ENCODE measurements at regions not wholly inside any gene's neighbourhood (a gene's known extent, or its start where the extent isn't known, plus 50 kb on each side); places are given as distances from the start of the nearest gene placed in this dataset.

- H3K27ac Mint-ChIP-seq = no peak overlapping the region
- no peak for DNase-seq
- H3K4me1 Mint-ChIP-seq = peaks cover 12% of the 10 kb centered on the region
- H3K9me3 Mint-ChIP-seq = no peaks in the 10 kb centered on the region
- no peaks in the 10 kb centered on the region for H3K27me3 Mint-ChIP-seq
- no peak overlapping the region for H3K4me3 Mint-ChIP-seq
- POLR2A ChIA-PET = no interaction called here
- peaks cover 15% of the 10 kb centered on the region for H3K36me3 Mint-ChIP-seq
- no peak for ATAC-seq (ENCODE audit: low read depth)
These were observed 78.1 kb upstream of the PLAC8 start for GRCh38 chr4:83192634-83193033.

- POLR2A ChIA-PET = no interaction called here
- no peak overlapping the region for H3K27ac Mint-ChIP-seq
- peaks cover 6% of the 10 kb centered on the region for H3K4me1 Mint-ChIP-seq
- H3K9me3 Mint-ChIP-seq = no peaks in the 10 kb centered on the region
- peaks cover 10% of the 10 kb centered on the region for H3K36me3 Mint-ChIP-seq
- no peak overlapping the region for H3K4me3 Mint-ChIP-seq
- no peak for DNase-seq
- ATAC-seq (ENCODE audit: low read depth) = no peak
- H3K27me3 Mint-ChIP-seq = no peaks in the 10 kb centered on the region
These were observed 76.5 kb upstream of the PLAC8 start for GRCh38 chr4:83191026-83191425.

- POLR2A ChIA-PET = no interaction called here
- ATAC-seq (ENCODE audit: low read depth) = no peak
- H3K4me3 Mint-ChIP-seq = no peak overlapping the region
- no peak overlapping the region for H3K27ac Mint-ChIP-seq
- H3K9me3 Mint-ChIP-seq = no peaks in the 10 kb centered on the region
- H3K27me3 Mint-ChIP-seq = no peaks in the 10 kb centered on the region
- peaks cover 6% of the 10 kb centered on the region for H3K4me1 Mint-ChIP-seq
- DNase-seq = no peak
- H3K36me3 Mint-ChIP-seq = peaks cover 8% of the 10 kb centered on the region
These were observed 75.2 kb upstream of the PLAC8 start for GRCh38 chr4:83189631-83190136.

- H3K4me3 Mint-ChIP-seq = no peak overlapping the region
- DNase-seq = no peak
- no peaks in the 10 kb centered on the region for H3K27me3 Mint-ChIP-seq
- H3K27ac Mint-ChIP-seq = no peak overlapping the region
- H3K4me1 Mint-ChIP-seq = peaks cover 5% of the 10 kb centered on the region
- ATAC-seq (ENCODE audit: low read depth) = no peak
- POLR2A ChIA-PET = no interaction called here
- H3K9me3 Mint-ChIP-seq = peaks cover 3% of the 10 kb centered on the region
- peaks cover 7% of the 10 kb centered on the region for H3K36me3 Mint-ChIP-seq
These were observed 66.0 kb upstream of the PLAC8 start for GRCh38 chr4:83180431-83180968.

- H3K27me3 Mint-ChIP-seq = no peaks in the 10 kb centered on the region
- H3K27ac Mint-ChIP-seq = no peak overlapping the region
- peaks cover 7% of the 10 kb centered on the region for H3K9me3 Mint-ChIP-seq
- POLR2A ChIA-PET = no interaction called here
- peaks cover 5% of the 10 kb centered on the region for H3K4me1 Mint-ChIP-seq
- no peak for DNase-seq
- ATAC-seq (ENCODE audit: low read depth) = no peak
- H3K36me3 Mint-ChIP-seq = peaks cover 11% of the 10 kb centered on the region
- H3K4me3 Mint-ChIP-seq = no peak overlapping the region
These were observed 64.7 kb upstream of the PLAC8 start for GRCh38 chr4:83179205-83179604.

GRCh38 chr4:83178029-83178428 is 63.5 kb upstream of the PLAC8 start:
- Mint-ChIP-seq H3K4me3 (no peak overlapping the region), H3K4me1 (peaks cover 6% of the 10 kb centered on the region), H3K27ac (no peak overlapping the region), H3K36me3 (peaks cover 13% of the 10 kb centered on the region), H3K9me3 (peaks cover 7% of the 10 kb centered on the region), H3K27me3 (no peaks in the 10 kb centered on the region)
- POLR2A ChIA-PET = no interaction called here
- ATAC-seq (ENCODE audit: low read depth) (no peak), DNase-seq (no peak)

GRCh38 chr4:83177182-83177581 is 62.7 kb upstream of the PLAC8 start:
- no peak overlapping the region for H3K4me3 Mint-ChIP-seq
- no peak for ATAC-seq (ENCODE audit: low read depth)
- DNase-seq = no peak
- peaks cover 6% of the 10 kb centered on the region for H3K4me1 Mint-ChIP-seq
- POLR2A ChIA-PET = no interaction called here
- peaks cover 13% of the 10 kb centered on the region for H3K36me3 Mint-ChIP-seq
- no peak overlapping the region for H3K27ac Mint-ChIP-seq
- H3K27me3 Mint-ChIP-seq = no peaks in the 10 kb centered on the region
- peaks cover 7% of the 10 kb centered on the region for H3K9me3 Mint-ChIP-seq

- no peaks in the 10 kb centered on the region for H3K27me3 Mint-ChIP-seq
- peaks cover 11% of the 10 kb centered on the region for H3K4me1 Mint-ChIP-seq
- DNase-seq = no peak
- H3K36me3 Mint-ChIP-seq = peaks cover 20% of the 10 kb centered on the region
- no peak overlapping the region for H3K4me3 Mint-ChIP-seq
- no peak overlapping the region for H3K27ac Mint-ChIP-seq
- POLR2A ChIA-PET = no interaction called here
- ATAC-seq (ENCODE audit: low read depth) = no peak
- peaks cover 9% of the 10 kb centered on the region for H3K9me3 Mint-ChIP-seq
These were observed 60.4 kb upstream of the PLAC8 start for GRCh38 chr4:83174844-83175414.

GRCh38 chr4:83172371-83172770 is 57.8 kb upstream of the PLAC8 start:
- no peaks in the 10 kb centered on the region for H3K27me3 Mint-ChIP-seq
- H3K9me3 Mint-ChIP-seq = peaks cover 8% of the 10 kb centered on the region
- H3K4me3 Mint-ChIP-seq = no peak overlapping the region
- POLR2A ChIA-PET = no interaction called here
- no peak overlapping the region for H3K27ac Mint-ChIP-seq
- H3K4me1 Mint-ChIP-seq = peaks cover 8% of the 10 kb centered on the region
- ATAC-seq (ENCODE audit: low read depth) = no peak
- H3K36me3 Mint-ChIP-seq = peaks cover 15% of the 10 kb centered on the region
- no peak for DNase-seq

- Mint-ChIP-seq H3K9me3 (peaks cover 8% of the 10 kb centered on the region), H3K4me1 (peaks cover 12% of the 10 kb centered on the region), H3K27me3 (no peaks in the 10 kb centered on the region), H3K36me3 (peaks cover 15% of the 10 kb centered on the region), H3K4me3 (no peak overlapping the region), H3K27ac (peak overlapping the region; percentile 62)
- no peak for ATAC-seq (ENCODE audit: low read depth)
- POLR2A ChIA-PET = interaction anchor here (0.6 kb wide), 2 partner anchors 46 to 87 kb away, joined by 3 read pairs; no protein-coding TSS in a partner anchor
- DNase-seq = no peak
These were observed 57.0 kb upstream of the PLAC8 start for GRCh38 chr4:83171436-83172039.

- POLR2A ChIA-PET = interaction anchor here (0.6 kb wide), 1 partner anchor 45 kb away, joined by 3 read pairs; no protein-coding TSS in a partner anchor
- ATAC-seq (ENCODE audit: low read depth) = peak; percentile 50
- Mint-ChIP-seq H3K4me3 (no peak overlapping the region), H3K27me3 (no peaks in the 10 kb centered on the region), H3K9me3 (peaks cover 9% of the 10 kb centered on the region), H3K36me3 (peaks cover 18% of the 10 kb centered on the region), H3K4me1 (peaks cover 12% of the 10 kb centered on the region), H3K27ac (peak overlapping the region; percentile 62)
- no peak for DNase-seq
These were observed 56.4 kb upstream of the PLAC8 start for GRCh38 chr4:83170952-83171399.

All from activated naive CD8-positive, alpha-beta T cell treated with anti-CD3 and anti-CD28 coated beads, Interleukin-2, amount 10 ng/mL, durations not matched to agents 7 days and 5 days (primary cell).